HG02623 (cell line): ENCODE measurements at regions not wholly inside any gene's neighbourhood (a gene's known extent, or its start where the extent isn't known, plus 50 kb on each side); places are given as distances from the start of the nearest gene placed in this dataset.
"Not testable (repeated sequence)": the region's sequence is repeated elsewhere in the genome, so short reads cannot be mapped to it uniquely, and the experiment has no call there.

Experiments
- ATAC-seq: cut with Tn5 transposase; IDR thresholded peaks from one replicate; pipeline ENCODE4 v1.9.1; 2021; ENCODE audit warnings: moderate library complexity; ENCODE audit not compliant: unreplicated experiment

- no peak for ATAC-seq
Observed at GRCh38 chr3:87796843-87797185, 262.0 kb downstream of the CGGBP1 start.

DNA sequence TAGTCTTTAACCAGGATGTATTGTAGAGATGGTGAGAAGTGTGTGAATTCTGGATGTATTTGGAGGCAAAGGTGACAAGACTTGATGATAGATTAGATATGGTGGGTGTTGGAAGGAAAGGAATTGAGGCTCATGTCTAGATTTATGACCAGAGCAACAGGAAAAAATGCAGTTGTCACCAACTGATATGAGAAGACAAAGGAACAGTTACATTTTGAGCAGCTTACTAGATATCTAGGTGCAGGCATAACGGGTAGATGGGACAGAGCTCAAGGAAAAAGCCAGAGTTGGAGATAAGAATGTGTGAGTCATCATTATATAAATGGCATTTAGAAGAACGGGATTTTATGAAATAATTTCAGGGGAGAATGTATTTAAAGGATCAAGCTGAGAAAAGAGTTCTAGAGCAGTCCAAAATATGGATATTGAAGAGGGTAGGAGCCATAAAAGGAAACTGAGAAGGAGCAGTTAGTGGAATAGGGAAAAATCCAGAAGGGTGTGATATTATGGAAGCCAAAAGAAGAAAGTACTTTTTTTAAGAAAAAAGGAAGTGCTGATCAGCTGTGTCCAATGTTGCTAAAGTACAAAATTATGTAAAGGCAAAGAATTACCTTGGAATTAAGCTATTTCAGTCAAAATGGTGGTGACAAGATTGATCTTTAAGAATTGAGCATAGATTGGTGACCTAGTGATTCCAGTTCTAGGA is 262.5 kb downstream of the CGGBP1 start:
- no peak for ATAC-seq

DNA sequence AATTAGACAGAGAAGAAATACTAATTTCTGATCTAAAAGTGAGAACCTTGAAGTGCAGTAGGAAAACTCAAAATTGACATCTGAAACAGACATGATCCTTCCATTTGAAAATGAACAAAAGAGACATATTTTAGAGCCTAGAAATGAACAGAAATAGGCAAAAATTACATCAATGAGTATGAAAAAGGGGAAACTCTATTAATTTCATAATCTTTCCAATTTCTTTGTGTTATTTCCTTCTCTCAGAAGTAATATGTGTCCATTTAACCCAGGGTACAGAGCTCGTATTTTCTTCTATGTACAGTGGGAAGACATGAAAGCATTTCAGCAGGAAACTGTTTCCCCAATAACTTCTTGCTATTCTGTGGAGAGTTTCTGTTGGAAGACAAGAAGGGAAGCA is 263.1 kb downstream of the CGGBP1 start:
- ATAC-seq = no peak

- no peak for ATAC-seq
Observed at GRCh38 chr3:87793337-87793877, 265.4 kb downstream of the CGGBP1 start.

DNA sequence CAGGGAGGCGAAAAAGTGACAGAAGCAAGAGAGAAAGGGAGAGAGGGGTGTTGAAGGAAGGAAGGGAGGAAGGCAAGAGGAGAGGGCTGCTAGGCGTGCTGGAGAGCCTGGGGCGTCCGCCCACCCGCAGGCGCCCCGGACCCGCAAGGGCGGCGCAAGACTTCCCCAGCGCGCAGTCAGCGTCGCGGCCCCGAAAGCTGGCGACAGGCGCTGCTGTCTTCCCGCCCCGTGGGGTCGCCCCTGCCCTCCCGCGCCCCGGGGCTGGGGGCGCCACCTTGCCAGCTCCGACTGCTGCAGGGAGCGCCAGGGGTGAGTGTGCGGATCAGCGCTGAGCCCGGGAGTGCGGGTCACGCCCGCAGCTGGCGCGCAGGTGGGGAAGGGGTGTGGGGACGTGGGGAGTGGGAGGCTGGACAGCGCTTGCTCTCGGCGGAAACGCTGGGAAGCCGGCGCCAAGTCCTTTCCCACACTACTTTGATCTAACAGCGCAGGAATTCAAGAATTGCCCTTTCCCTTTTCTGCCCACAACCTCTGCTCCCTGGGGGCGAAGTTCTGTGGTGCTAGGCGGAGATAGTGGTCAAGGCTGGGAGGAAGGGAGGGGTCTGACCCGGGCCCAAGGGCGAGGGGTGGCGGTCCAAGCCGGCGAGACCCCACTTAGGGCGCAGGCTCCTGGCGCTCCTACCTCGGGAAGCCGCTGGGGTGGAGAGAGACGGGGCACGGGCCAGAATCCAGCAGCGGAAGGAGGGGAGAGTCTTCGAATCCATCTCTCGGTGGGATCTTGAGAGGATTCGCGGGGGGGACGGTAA is 266.1 kb downstream of the CGGBP1 start, which contains the start of gene HTR1F:
HTR1F (plus strand) TSS at position 173 of the 803 bp plus-strand sequence.
- ATAC-seq = no peak

DNA sequence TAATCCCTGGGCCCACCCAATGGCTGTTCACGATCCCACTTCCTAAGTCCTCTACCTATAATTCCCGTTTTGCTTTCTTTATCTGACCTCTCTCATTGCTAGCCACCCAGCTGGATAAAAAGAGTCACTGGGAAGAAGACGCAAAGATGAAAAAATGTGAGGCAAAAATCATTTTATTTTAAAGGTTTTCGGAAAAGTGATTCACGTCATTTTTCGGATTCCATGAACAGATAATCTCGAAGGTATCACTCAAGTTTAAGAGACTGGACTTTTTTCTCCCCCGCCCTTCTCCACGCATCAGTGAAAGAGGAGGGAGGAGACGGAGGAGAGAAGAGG is 266.6 kb downstream of the CGGBP1 start:
- ATAC-seq = no peak

- ATAC-seq = no peak
Observed at GRCh38 chr3:87791248-87792027, 267.4 kb downstream of the CGGBP1 start.

DNA sequence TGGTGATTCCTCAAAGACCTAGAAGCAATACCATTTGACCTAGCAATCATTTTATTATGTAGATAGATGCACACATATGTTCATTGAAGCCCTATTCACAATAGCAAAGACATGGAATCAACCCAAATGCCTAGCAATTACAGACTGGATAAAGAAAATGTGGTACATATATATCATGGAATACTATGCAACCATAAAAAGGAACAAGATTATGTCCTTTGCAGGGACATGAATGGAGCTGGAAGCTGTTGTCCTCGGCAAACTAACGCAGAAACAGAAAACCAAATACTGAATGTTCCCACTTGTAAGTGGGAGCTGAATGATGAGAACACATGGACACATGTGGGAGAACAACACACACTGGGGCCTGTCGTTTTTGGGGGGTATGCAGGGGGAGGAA is 269.8 kb downstream of the CGGBP1 start:
- not testable (repeated sequence) for ATAC-seq

DNA sequence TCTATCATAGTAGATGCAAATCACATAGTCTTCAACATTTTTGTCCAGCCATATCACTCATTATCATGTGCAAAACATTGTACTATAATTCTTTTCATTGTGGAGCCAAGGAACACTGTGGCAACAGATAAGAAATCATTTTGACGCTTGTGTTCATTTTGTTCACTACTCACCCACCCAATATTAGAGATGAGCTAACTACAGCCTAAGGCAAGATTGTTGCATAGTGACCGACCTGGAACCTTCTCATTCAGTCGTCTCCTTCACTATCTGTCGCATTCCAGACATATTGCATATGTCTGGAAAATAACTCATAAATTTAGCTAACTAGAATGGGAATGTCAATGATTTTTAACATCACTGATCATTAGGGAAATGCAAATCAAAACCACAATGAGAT is 270.3 kb downstream of the CGGBP1 start:
- ATAC-seq = no peak

- ATAC-seq = no peak
Observed at GRCh38 chr3:87780811-87781210, 278.0 kb downstream of the CGGBP1 start.

- ATAC-seq = no peak
Observed at GRCh38 chr3:87778876-87779275, 279.9 kb downstream of the CGGBP1 start.

- ATAC-seq = peak; percentile 99
Observed at GRCh38 chr3:87771337-87772192, 287.2 kb downstream of the CGGBP1 start.

DNA sequence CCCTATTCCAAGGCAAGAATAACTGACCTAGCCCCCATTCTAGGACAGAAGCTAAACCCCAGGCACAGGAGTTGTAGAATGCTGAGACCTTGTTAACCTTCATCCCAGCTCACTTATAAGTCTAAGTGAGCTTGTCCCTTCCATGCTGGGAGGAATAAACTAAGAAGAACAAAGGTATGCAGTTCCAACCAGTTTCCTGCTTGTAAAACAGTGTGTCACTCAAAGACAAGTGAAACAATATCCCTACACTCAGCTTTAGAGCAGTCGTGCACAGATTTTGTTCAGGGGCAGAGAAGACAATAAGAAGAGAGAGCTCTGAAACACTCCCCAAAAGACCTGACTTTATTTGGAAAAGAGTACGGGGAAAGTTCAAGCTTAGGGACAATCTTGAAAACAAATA is 292.1 kb downstream of the CGGBP1 start:
- ATAC-seq = no peak

GRCh38 chr3:87765256-87765655 is 293.5 kb downstream of the CGGBP1 start:
- no peak for ATAC-seq

GRCh38 chr3:87761795-87762194 is 297.0 kb downstream of the CGGBP1 start:
- ATAC-seq = no peak

- ATAC-seq = no peak
Observed at GRCh38 chr3:87761341-87761740, 297.5 kb downstream of the CGGBP1 start.

DNA sequence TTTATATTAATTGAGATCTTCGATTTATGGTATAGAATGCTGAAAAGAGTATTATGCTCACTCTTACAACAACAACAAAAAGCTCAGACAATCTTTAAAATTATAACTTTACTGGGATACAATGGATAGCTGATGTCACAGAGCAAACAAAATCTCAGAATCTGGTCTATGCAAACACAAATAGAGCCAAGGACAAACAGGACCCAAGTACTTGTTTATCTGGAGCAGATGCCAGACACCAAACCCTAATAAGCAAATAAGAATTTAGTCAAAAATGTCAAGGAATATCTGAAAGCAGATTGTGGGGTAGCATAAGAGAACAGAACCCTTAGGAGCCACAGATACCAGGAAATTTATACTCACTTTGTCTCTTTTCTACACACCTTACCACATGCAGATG is 302.2 kb downstream of the CGGBP1 start:
- no peak for ATAC-seq

- ATAC-seq = no peak
Observed at GRCh38 chr3:87755852-87756251, 303.0 kb downstream of the CGGBP1 start.

- no peak for ATAC-seq
Observed at GRCh38 chr3:87742250-87742649, 316.6 kb downstream of the CGGBP1 start.

DNA sequence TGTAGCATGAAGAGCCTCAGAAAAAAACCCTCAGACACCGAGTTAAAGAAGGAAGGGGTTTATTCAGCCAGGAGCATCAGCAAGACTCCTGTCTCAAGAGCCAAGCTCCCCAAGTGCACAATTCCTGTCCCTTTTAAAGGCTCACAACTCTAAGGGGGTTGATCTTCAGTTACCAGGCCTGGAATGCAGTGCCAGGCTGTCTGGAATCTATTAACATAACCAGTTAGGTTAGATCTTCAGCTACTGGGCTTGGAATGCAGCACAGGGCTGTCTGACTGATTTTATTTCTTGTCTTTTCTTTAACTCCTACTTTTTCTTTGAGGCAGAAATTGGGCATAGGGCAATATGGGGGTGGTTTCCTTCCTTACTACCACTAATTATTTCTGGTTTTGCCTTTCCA is 317.9 kb downstream of the CGGBP1 start:
- ATAC-seq = not testable (repeated sequence)

- ATAC-seq = not testable (repeated sequence)
Observed at GRCh38 chr3:87737817-87738216, 321.0 kb downstream of the CGGBP1 start.
